ENCODE measurements at regions not wholly inside any gene's neighbourhood (a gene's known extent, or its start where the extent isn't known, plus 50 kb on each side); places are given as distances from the start of the nearest gene placed in this dataset.

- DNase-seq (ENCODE audit: low read depth in 1 of 2, low spot score in 1 of 2): no peak
- in situ Hi-C loops (cut with HindIII; ENCODE audit: low pct_unique_long_range_greater_than_20kb, low sequenced_read_pairs): no loop called here
- TF ChIP-seq JUND (IDR thresholded peaks at IDR 0.05; ENCODE audit: low read depth): no peak
Observed at GRCh38 chr6:139586273-139586672, 211.8 kb upstream of the CITED2 start.

GRCh38 chr6:139584599-139584998, 210.2 kb upstream of the CITED2 start:
- in situ Hi-C loops (cut with HindIII; ENCODE audit: low pct_unique_long_range_greater_than_20kb, low sequenced_read_pairs): no loop called here
- no peak for DNase-seq (ENCODE audit: low read depth in 1 of 2, low spot score in 1 of 2)
- TF ChIP-seq JUND (IDR thresholded peaks at IDR 0.05; ENCODE audit: low read depth): no peak

GRCh38 chr6:139583420-139583819, 209.0 kb upstream of the CITED2 start:
- no peak for TF ChIP-seq JUND (IDR thresholded peaks at IDR 0.05; ENCODE audit: low read depth)
- in situ Hi-C loops (cut with HindIII; ENCODE audit: low pct_unique_long_range_greater_than_20kb, low sequenced_read_pairs): no loop called here
- DNase-seq (ENCODE audit: low read depth in 1 of 2, low spot score in 1 of 2): no peak

GRCh38 chr6:139582956-139583355, 208.5 kb upstream of the CITED2 start:
- TF ChIP-seq JUND (IDR thresholded peaks at IDR 0.05; ENCODE audit: low read depth): no peak
- in situ Hi-C loops (cut with HindIII; ENCODE audit: low pct_unique_long_range_greater_than_20kb, low sequenced_read_pairs): no loop called here
- DNase-seq (ENCODE audit: low read depth in 1 of 2, low spot score in 1 of 2): no peak

GRCh38 chr6:139581485-139581865, 207.0 kb upstream of the CITED2 start:
- in situ Hi-C loops (cut with HindIII; ENCODE audit: low pct_unique_long_range_greater_than_20kb, low sequenced_read_pairs): no loop called here

GRCh38 chr6:139580592-139581484, 206.4 kb upstream of the CITED2 start:
- in situ Hi-C loops (cut with HindIII; ENCODE audit: low pct_unique_long_range_greater_than_20kb, low sequenced_read_pairs): no loop called here
- TF ChIP-seq JUND (IDR thresholded peaks at IDR 0.05; ENCODE audit: low read depth): no peak
- DNase-seq (ENCODE audit: low read depth in 1 of 2, low spot score in 1 of 2): no peak

More at GRCh38 chr6:139581485-139581865, 207.0 kb upstream of the CITED2 start:
- DNase-seq (ENCODE audit: low read depth in 1 of 2, low spot score in 1 of 2): no peak
- no peak for TF ChIP-seq JUND (IDR thresholded peaks at IDR 0.05; ENCODE audit: low read depth)

- no peak for TF ChIP-seq JUND (IDR thresholded peaks at IDR 0.05; ENCODE audit: low read depth)
- in situ Hi-C loops (cut with HindIII; ENCODE audit: low pct_unique_long_range_greater_than_20kb, low sequenced_read_pairs): no loop called here
- DNase-seq (ENCODE audit: low read depth in 1 of 2, low spot score in 1 of 2): no peak
Observed at GRCh38 chr6:139577763-139578604, 203.5 kb upstream of the CITED2 start.

- in situ Hi-C loops (cut with HindIII; ENCODE audit: low pct_unique_long_range_greater_than_20kb, low sequenced_read_pairs): no loop called here
- no peak for TF ChIP-seq JUND (IDR thresholded peaks at IDR 0.05; ENCODE audit: low read depth)
- no peak for DNase-seq (ENCODE audit: low read depth in 1 of 2, low spot score in 1 of 2)
Observed at GRCh38 chr6:139577124-139577762, 202.8 kb upstream of the CITED2 start.

GRCh38 chr6:139572001-139572400, 197.6 kb upstream of the CITED2 start:
- peak in 1 of 2 experiments; percentile 16 for DNase-seq (ENCODE audit: low read depth in 1 of 2, low spot score in 1 of 2)
- in situ Hi-C loops (cut with HindIII; ENCODE audit: low pct_unique_long_range_greater_than_20kb, low sequenced_read_pairs): no loop called here
- no peak for TF ChIP-seq JUND (IDR thresholded peaks at IDR 0.05; ENCODE audit: low read depth)

- in situ Hi-C loops (cut with HindIII; ENCODE audit: low pct_unique_long_range_greater_than_20kb, low sequenced_read_pairs): no loop called here
- DNase-seq (ENCODE audit: low read depth in 1 of 2, low spot score in 1 of 2): no peak
- no peak for TF ChIP-seq JUND (IDR thresholded peaks at IDR 0.05; ENCODE audit: low read depth)
Observed at GRCh38 chr6:139570166-139570565, 195.7 kb upstream of the CITED2 start.

- no peak for DNase-seq (ENCODE audit: low read depth in 1 of 2, low spot score in 1 of 2)
- in situ Hi-C loops (cut with HindIII; ENCODE audit: low pct_unique_long_range_greater_than_20kb, low sequenced_read_pairs): no loop called here
- no peak for TF ChIP-seq JUND (IDR thresholded peaks at IDR 0.05; ENCODE audit: low read depth)
Observed at GRCh38 chr6:139569566-139569965, 195.1 kb upstream of the CITED2 start.

- no peak for TF ChIP-seq JUND (IDR thresholded peaks at IDR 0.05; ENCODE audit: low read depth)
- in situ Hi-C loops (cut with HindIII; ENCODE audit: low pct_unique_long_range_greater_than_20kb, low sequenced_read_pairs): no loop called here
- no peak for DNase-seq (ENCODE audit: low read depth in 1 of 2, low spot score in 1 of 2)
Observed at GRCh38 chr6:139568956-139569538, 194.6 kb upstream of the CITED2 start.

Measured in T47D (cell line).